Astrocyte (in vitro differentiated cells and primary cell): ENCODE measurements at regions not wholly inside any gene's neighbourhood (a gene's known extent, or its start where the extent isn't known, plus 50 kb on each side); places are given as distances from the start of the nearest gene placed in this dataset.

Experiments used
- DNase-seq: peaks from one replicate; pipeline ENCODE4 v3.0.0-alpha.2; 2010; ENCODE audit warnings: low read depth
- FAIRE-seq: peaks from 2 replicates; lab custom pipeline; 2011; peaks lifted over from hg19 to GRCh38; lab: Jason Lieb, UNC
- H2AFZ ChIP-seq: 2 replicates; pipeline ENCODE4 v1.6.0; 2012; ENCODE audit warnings: low read depth, low read length, inconsistent platforms
- H3K27ac ChIP-seq: 2 replicates; pipeline ENCODE4 v1.5.1; 2011; ENCODE audit warnings: low read depth, low read length, inconsistent platforms
- H3K27me3 ChIP-seq: 2 replicates; pipeline ENCODE4 v1.6.0; 2011; ENCODE audit warnings: low read length, inconsistent platforms; ENCODE audit not compliant: insufficient read depth
- H3K36me3 ChIP-seq: 2 replicates; pipeline ENCODE4 v1.5.1; 2011; ENCODE audit warnings: low read length, inconsistent platforms; ENCODE audit not compliant: insufficient read depth
- H3K4me1 ChIP-seq: 2 replicates; pipeline ENCODE4 v1.5.1; 2011; ENCODE audit warnings: low read length, inconsistent platforms; ENCODE audit not compliant: insufficient read depth
- H3K4me2 ChIP-seq: 2 replicates; pipeline ENCODE4 v1.6.0; 2012; ENCODE audit warnings: low read length, inconsistent platforms
- H3K4me3 ChIP-seq: 2 replicates; pipeline ENCODE4 v1.5.1; 2011; ENCODE audit warnings: low read depth, mild to moderate bottlenecking, low read length, inconsistent platforms; ENCODE audit not compliant: insufficient read depth
- H3K79me2 ChIP-seq: 2 replicates; pipeline ENCODE4 v1.6.0; 2012; ENCODE audit warnings: mild to moderate bottlenecking, low read length, inconsistent platforms; ENCODE audit not compliant: insufficient read depth
- H3K9ac ChIP-seq: 2 replicates; pipeline ENCODE4 v1.6.0; 2012; ENCODE audit warnings: mild to moderate bottlenecking, low read length, inconsistent platforms
- H3K9me3 ChIP-seq: 2 replicates; pipeline ENCODE4 v1.5.1; 2012; ENCODE audit warnings: low read depth, mild to moderate bottlenecking, low read length, inconsistent platforms; ENCODE audit not compliant: insufficient read depth
- H4K20me1 ChIP-seq: 2 replicates; pipeline ENCODE4 v1.6.0; 2012; ENCODE audit warnings: low read length, inconsistent platforms; ENCODE audit not compliant: insufficient read depth
- H3K27ac Mint-ChIP-seq: one replicate; pipeline ENCODE4 v1.8.0; 2021; ENCODE audit warnings: mild to moderate bottlenecking, mixed read lengths; ENCODE audit not compliant: unreplicated experiment
- H3K27me3 Mint-ChIP-seq: one replicate; pipeline ENCODE4 v1.8.0; 2021; ENCODE audit warnings: low read depth, mixed read lengths; ENCODE audit not compliant: unreplicated experiment
- H3K36me3 Mint-ChIP-seq: one replicate; pipeline ENCODE4 v1.8.0; 2021; ENCODE audit warnings: low read depth, mixed read lengths; ENCODE audit not compliant: unreplicated experiment
- H3K4me1 Mint-ChIP-seq: one replicate; pipeline ENCODE4 v1.8.0; 2021; ENCODE audit warnings: low read depth, mixed read lengths; ENCODE audit not compliant: unreplicated experiment
- H3K4me3 Mint-ChIP-seq: one replicate; pipeline ENCODE4 v1.8.0; 2021; ENCODE audit warnings: mild to moderate bottlenecking, moderate library complexity, mixed read lengths; ENCODE audit not compliant: unreplicated experiment
- H3K9me3 Mint-ChIP-seq: one replicate; pipeline ENCODE4 v1.8.0; 2021; ENCODE audit warnings: mild to moderate bottlenecking, mixed read lengths; ENCODE audit not compliant: unreplicated experiment
- EZH2 ChIP-seq: IDR thresholded peaks from 2 replicates; pipeline ENCODE4 v1.6.1; 2012; ENCODE audit warnings: mild to moderate bottlenecking, low read length, inconsistent platforms; ENCODE audit not compliant: insufficient read depth
- TF ChIP-seq, protein P1 (sequence below): IDR thresholded peaks from 2 replicates; pipeline ENCODE4 v1.5.1; 2011; ENCODE audit warnings: low read depth, mild to moderate bottlenecking, inconsistent platforms, low read length, moderate library complexity; ENCODE audit not compliant: insufficient read depth

DNA sequence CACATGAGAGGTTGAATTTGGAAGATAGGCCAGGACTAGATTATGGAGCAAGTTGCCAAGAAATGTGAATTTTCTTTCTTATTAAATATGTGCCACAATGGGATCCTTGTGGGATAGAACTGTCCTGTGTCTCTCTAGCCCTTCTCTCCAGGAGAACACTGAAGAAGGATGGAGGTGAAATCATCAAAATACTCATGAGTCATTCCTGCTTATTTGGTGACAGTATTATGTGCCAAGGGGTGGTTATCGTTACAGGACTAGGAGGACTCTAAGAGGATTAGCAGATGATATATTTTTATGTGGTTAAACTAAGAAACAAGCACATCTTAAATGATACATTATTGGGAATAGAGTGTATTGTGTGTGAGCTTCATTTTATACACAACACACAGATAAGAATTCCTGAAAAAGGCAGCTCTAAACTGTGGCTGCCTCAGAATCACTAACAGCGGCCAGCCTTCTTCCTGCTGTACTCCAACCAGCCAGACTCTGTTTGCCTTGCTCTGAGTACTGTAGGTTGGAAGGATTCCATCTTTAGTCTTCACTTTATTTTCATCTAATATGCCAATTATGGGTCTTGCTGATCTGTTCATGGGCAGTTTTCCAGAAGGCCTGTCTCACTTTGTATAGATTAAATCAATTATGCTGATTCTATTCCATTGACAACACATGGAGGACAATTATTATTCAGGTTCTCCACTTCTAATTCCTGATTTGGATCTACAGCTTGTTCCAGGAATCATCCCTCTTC, 325.8 kb downstream of the ABCC12 start:
- H3K4me3 ChIP-seq = no peak overlapping the region
- Mint-ChIP-seq H3K9me3 (peaks cover 13% of the 10 kb centered on the region), H3K27ac (no peak overlapping the region), H3K36me3 (no peaks in the 10 kb centered on the region), H3K4me1 (no peaks in the 10 kb centered on the region), H3K27me3 (no peaks in the 10 kb centered on the region), H3K4me3 (no peak overlapping the region)
- no peaks in the 10 kb centered on the region for H3K36me3 ChIP-seq
- H3K4me1 ChIP-seq = no peaks in the 10 kb centered on the region
- H3K9ac ChIP-seq = no peak overlapping the region
- H4K20me1 ChIP-seq = no peaks in the 10 kb centered on the region
- H3K27ac ChIP-seq = no peak overlapping the region
- H3K79me2 ChIP-seq = no peaks in the 10 kb centered on the region
- FAIRE-seq (no peak), DNase-seq (no peak)
- no peaks in the 10 kb centered on the region for H3K9me3 ChIP-seq
- TF ChIP-seq EZH2 = no peak
- TF ChIP-seq, protein P1, sequence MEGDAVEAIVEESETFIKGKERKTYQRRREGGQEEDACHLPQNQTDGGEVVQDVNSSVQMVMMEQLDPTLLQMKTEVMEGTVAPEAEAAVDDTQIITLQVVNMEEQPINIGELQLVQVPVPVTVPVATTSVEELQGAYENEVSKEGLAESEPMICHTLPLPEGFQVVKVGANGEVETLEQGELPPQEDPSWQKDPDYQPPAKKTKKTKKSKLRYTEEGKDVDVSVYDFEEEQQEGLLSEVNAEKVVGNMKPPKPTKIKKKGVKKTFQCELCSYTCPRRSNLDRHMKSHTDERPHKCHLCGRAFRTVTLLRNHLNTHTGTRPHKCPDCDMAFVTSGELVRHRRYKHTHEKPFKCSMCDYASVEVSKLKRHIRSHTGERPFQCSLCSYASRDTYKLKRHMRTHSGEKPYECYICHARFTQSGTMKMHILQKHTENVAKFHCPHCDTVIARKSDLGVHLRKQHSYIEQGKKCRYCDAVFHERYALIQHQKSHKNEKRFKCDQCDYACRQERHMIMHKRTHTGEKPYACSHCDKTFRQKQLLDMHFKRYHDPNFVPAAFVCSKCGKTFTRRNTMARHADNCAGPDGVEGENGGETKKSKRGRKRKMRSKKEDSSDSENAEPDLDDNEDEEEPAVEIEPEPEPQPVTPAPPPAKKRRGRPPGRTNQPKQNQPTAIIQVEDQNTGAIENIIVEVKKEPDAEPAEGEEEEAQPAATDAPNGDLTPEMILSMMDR = no peak
- H3K27me3 ChIP-seq = no peaks in the 10 kb centered on the region
- no peak overlapping the region for H3K4me2 ChIP-seq
- H2AFZ ChIP-seq = no peak overlapping the region

DNA sequence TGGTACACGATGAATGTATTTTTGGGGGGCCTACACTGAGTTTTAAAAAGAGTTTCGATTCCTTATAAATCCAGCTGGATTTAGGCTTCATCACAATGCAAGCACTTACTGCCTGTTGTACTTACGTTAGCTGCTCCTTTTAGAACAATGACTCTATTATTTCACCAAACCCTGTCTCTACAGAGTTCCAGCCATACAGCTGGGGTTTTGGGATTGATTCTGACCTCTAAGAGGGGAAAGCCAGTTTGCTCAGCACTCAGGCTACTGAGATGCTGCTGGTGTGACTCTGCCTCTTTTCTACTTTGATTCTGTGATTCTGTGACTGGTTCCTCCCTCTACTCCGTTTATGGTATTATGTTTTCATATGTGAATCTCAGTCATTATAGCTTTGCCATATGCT, 329.7 kb downstream of the ABCC12 start:
- H3K4me3 ChIP-seq = no peak overlapping the region
- Mint-ChIP-seq H3K4me3 (no peak overlapping the region), H3K9me3 (peaks cover 4% of the 10 kb centered on the region), H3K27me3 (no peaks in the 10 kb centered on the region), H3K36me3 (no peaks in the 10 kb centered on the region), H3K27ac (no peak overlapping the region), H3K4me1 (no peaks in the 10 kb centered on the region)
- H3K9ac ChIP-seq = no peak overlapping the region
- no peak for FAIRE-seq
- no peak for DNase-seq
- H3K4me2 ChIP-seq = no peak overlapping the region
- H3K79me2 ChIP-seq = no peaks in the 10 kb centered on the region
- H3K27ac ChIP-seq = no peak overlapping the region
- H3K9me3 ChIP-seq = no peaks in the 10 kb centered on the region
- no peaks in the 10 kb centered on the region for H3K4me1 ChIP-seq
- TF ChIP-seq, protein P1 = no peak
- no peak for TF ChIP-seq EZH2
- H3K27me3 ChIP-seq = no peaks in the 10 kb centered on the region
- H3K36me3 ChIP-seq = no peaks in the 10 kb centered on the region
- H2AFZ ChIP-seq = no peak overlapping the region
- H4K20me1 ChIP-seq = no peaks in the 10 kb centered on the region

DNA sequence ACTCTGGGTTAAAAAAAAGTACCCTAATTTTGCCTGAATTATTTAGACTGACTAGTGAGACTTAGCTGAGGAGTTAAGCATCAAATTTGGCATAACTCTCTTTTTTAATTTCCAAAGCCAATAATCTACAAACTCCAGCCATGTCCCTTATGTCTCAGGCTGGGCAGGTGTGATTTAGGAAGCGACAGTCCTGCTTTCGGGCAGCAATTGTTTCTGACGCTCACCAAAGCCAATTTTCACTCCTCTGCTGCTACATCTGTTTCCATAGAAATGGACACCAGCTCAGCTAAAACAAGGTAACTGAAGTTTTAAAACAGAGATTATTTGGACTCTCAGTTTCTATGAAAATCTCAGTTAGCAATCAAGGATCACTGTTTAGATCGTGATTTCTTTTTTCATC, 338.7 kb downstream of the ABCC12 start:
- Mint-ChIP-seq H3K4me3 (no peak overlapping the region), H3K27ac (no peak overlapping the region), H3K4me1 (peaks cover 8% of the 10 kb centered on the region), H3K27me3 (no peaks in the 10 kb centered on the region), H3K36me3 (no peaks in the 10 kb centered on the region), H3K9me3 (peaks cover 12% of the 10 kb centered on the region)
- H3K79me2 ChIP-seq = no peaks in the 10 kb centered on the region
- H3K4me2 ChIP-seq = no peak overlapping the region
- H3K36me3 ChIP-seq = no peaks in the 10 kb centered on the region
- no peaks in the 10 kb centered on the region for H4K20me1 ChIP-seq
- no peak for TF ChIP-seq EZH2
- TF ChIP-seq, protein P1 = no peak
- H2AFZ ChIP-seq = no peak overlapping the region
- no peak overlapping the region for H3K4me3 ChIP-seq
- no peaks in the 10 kb centered on the region for H3K9me3 ChIP-seq
- H3K27me3 ChIP-seq = no peaks in the 10 kb centered on the region
- H3K27ac ChIP-seq = no peak overlapping the region
- no peak for FAIRE-seq
- no peak overlapping the region for H3K9ac ChIP-seq
- no peaks in the 10 kb centered on the region for H3K4me1 ChIP-seq
- DNase-seq = no peak
